Type B pancreatic cell (in vitro differentiated cells): ENCODE measurements at regions not wholly inside any gene's neighbourhood (a gene's known extent, or its start where the extent isn't known, plus 50 kb on each side); places are given as distances from the start of the nearest gene placed in this dataset.

Experiments used
- DNase-seq: peaks from one replicate; pipeline ENCODE4 v3.0.0; 2021; ENCODE audit warnings: mixed read lengths; ENCODE audit not compliant: unreplicated experiment; ENCODE audit errors: extremely low spot score
- H3K27ac Mint-ChIP-seq: 2 replicates; pipeline ENCODE4 v1.8.0; 2021; ENCODE audit warnings: mild to moderate bottlenecking, mixed read lengths
- H3K27me3 Mint-ChIP-seq: 2 replicates; pipeline ENCODE4 v1.8.0; 2021; ENCODE audit warnings: mixed read lengths
- H3K36me3 Mint-ChIP-seq: 2 replicates; pipeline ENCODE4 v1.8.0; 2021; ENCODE audit warnings: mixed read lengths
- H3K4me1 Mint-ChIP-seq: one replicate; pipeline ENCODE4 v1.8.0; 2021; ENCODE audit warnings: mixed read lengths; ENCODE audit not compliant: unreplicated experiment
- H3K4me3 Mint-ChIP-seq: 2 replicates; pipeline ENCODE4 v1.8.0; 2021; ENCODE audit warnings: mild to moderate bottlenecking, mixed read lengths
- H3K9me3 Mint-ChIP-seq: 2 replicates; pipeline ENCODE4 v1.8.0; 2021; ENCODE audit warnings: mixed read lengths
- TF ChIP-seq, protein P1 (sequence below): fragments of 200-600 bp; sonication (generic); conservative IDR thresholded peaks from 2 replicates; pipeline ENCODE4 v1.5.0; 2021; ENCODE audit warnings: antibody characterized with exemption, mild to moderate bottlenecking

DNA sequence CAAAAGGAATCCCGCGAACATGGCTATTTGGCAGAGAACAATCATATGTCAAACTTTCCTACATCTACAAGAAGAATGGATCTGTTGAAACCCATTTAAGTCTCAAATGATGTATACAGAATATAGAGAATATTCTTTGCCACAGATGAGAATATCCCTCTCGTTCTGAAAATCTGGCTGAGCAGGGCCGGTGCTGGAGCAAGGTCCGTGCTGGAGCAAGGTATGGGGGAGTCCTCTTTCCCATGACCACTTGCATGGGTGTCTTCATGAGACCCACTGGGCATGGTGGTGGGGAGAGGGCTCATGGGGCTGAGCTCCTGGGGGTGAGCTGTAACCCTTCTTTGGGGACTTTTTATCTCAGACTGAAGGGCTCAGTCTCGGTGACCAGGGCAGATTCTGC lies 440.9 kb downstream of the SOX9 start:
- no peak for DNase-seq
- H3K36me3 Mint-ChIP-seq: peaks cover 18% of the 10 kb centered on the region
- no peaks in the 10 kb centered on the region for H3K9me3 Mint-ChIP-seq
- no peak overlapping the region for H3K4me3 Mint-ChIP-seq
- TF ChIP-seq, protein P1, sequence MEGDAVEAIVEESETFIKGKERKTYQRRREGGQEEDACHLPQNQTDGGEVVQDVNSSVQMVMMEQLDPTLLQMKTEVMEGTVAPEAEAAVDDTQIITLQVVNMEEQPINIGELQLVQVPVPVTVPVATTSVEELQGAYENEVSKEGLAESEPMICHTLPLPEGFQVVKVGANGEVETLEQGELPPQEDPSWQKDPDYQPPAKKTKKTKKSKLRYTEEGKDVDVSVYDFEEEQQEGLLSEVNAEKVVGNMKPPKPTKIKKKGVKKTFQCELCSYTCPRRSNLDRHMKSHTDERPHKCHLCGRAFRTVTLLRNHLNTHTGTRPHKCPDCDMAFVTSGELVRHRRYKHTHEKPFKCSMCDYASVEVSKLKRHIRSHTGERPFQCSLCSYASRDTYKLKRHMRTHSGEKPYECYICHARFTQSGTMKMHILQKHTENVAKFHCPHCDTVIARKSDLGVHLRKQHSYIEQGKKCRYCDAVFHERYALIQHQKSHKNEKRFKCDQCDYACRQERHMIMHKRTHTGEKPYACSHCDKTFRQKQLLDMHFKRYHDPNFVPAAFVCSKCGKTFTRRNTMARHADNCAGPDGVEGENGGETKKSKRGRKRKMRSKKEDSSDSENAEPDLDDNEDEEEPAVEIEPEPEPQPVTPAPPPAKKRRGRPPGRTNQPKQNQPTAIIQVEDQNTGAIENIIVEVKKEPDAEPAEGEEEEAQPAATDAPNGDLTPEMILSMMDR: no peak
- H3K27ac Mint-ChIP-seq: peak overlapping the region; percentile 76
- H3K4me1 Mint-ChIP-seq: peaks cover 45% of the 10 kb centered on the region
- H3K27me3 Mint-ChIP-seq: no peaks in the 10 kb centered on the region

DNA sequence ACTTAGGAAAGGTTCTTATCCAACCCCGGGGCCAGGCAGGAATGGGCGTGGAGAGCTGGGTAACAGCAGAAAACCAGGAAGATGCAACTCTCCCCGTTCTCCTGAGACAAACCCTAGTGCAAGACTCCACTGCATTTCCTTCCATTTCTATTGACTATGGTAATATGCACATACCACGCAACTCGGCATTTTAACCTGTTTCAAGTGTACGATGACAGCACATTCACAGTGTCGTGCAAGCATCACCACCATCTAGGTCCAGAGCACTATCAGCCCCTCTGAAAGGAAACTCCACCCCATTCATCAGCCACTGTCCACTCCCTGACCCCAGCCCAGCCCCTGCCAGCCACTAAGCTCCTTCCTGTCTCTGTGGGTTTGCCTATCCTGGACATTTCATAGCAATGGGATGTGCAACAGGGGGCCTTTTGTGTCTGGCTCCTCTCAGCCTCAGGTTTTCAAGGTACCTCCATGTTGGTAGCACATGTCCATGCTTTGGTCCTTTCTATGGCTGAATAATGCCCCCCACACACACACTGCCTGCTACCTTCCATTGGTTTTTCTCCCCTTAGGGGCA lies 441.9 kb downstream of the SOX9 start:
- Mint-ChIP-seq H3K4me3 (peak overlapping the region; percentile 8), H3K9me3 (no peaks in the 10 kb centered on the region), H3K4me1 (peaks cover 55% of the 10 kb centered on the region), H3K27ac (peak overlapping the region; percentile 41), H3K36me3 (peaks cover 24% of the 10 kb centered on the region), H3K27me3 (no peaks in the 10 kb centered on the region)
- TF ChIP-seq, protein P1: no peak
- DNase-seq: no peak

DNA sequence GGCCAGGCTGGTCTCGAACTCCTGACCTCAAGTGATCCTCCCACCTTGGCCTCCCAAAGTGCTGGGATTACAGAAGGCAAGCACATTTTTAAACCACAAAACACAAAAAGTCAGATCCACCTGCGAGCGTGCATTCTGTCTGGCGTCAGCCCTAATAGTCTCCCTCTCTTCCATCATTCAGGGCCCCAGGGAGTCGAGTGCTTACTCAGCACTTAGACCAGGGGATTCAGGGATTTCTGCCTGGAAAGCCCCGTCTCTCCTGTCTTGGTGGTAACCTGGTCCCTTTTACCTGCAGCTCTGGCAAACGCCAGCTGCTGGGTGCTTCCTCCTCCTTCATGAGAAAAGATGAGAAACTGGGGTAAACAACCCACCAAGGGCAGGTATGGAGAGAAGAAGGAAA lies 443.1 kb downstream of the SOX9 start:
- TF ChIP-seq, protein P1: no peak

DNA sequence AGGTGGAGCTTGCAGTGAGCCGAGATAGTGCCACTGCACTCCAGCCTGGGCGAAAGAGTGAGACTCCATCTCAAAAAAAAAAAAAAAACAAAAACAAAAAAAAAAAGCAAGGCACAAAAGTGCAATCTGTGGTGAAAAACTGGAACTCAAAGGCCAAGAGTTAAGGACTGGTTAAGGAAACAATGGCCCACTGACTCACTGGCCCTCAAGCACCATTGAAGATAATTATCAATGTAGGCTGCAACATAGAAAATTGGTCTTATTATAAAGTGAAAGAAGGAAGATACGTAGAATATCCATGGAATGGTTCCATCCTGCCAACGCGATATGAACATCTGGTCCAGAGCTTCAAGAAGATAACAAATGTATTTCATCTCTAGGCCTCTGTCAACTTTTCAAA lies 444.2 kb downstream of the SOX9 start:
- TF ChIP-seq, protein P1: no peak
- Mint-ChIP-seq H3K27me3 (no peaks in the 10 kb centered on the region), H3K9me3 (no peaks in the 10 kb centered on the region), H3K27ac (no peak overlapping the region), H3K36me3 (peaks cover 24% of the 10 kb centered on the region), H3K4me1 (peaks cover 69% of the 10 kb centered on the region), H3K4me3 (peak overlapping the region; percentile 54)
- no peak for DNase-seq

More for the DNA sequence above, 443.1 kb downstream of the SOX9 start:
- no peak for DNase-seq
- H3K36me3 Mint-ChIP-seq: peaks cover 24% of the 10 kb centered on the region
- no peaks in the 10 kb centered on the region for H3K9me3 Mint-ChIP-seq
- peaks cover 63% of the 10 kb centered on the region for H3K4me1 Mint-ChIP-seq
- H3K27me3 Mint-ChIP-seq: no peaks in the 10 kb centered on the region
- peak overlapping the region; percentile 16 for H3K4me3 Mint-ChIP-seq
- H3K27ac Mint-ChIP-seq: peak overlapping the region; percentile 65

DNA sequence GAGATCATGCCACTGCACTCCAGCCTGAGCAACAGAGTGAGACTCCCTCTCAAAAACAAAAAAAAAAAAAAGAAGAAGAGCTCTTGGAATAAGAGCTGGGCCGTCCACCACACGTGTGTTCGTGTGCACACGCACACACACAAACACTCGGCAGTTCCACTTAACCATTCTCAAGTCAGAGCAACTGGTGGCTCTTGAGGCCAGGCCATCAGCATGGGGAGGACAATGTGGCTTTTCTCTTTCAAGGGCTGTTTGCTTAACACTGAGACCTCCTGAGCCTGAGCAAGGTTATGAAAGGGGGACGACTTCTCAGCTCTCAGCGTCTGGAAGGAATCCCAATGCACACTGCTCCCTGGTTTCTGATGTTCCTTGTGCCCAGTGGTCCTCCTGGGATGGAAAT lies 444.9 kb downstream of the SOX9 start:
- H3K27ac Mint-ChIP-seq: peak overlapping the region; percentile 51
- H3K36me3 Mint-ChIP-seq: peaks cover 24% of the 10 kb centered on the region
- H3K4me1 Mint-ChIP-seq: peaks cover 62% of the 10 kb centered on the region
- H3K27me3 Mint-ChIP-seq: no peaks in the 10 kb centered on the region
- DNase-seq: no peak
- H3K4me3 Mint-ChIP-seq: no peak overlapping the region
- H3K9me3 Mint-ChIP-seq: no peaks in the 10 kb centered on the region
- TF ChIP-seq, protein P1: no peak
